MM.1S (cell line): ENCODE measurements at regions not wholly inside any gene's neighbourhood (a gene's known extent, or its start where the extent isn't known, plus 50 kb on each side); places are given as distances from the start of the nearest gene placed in this dataset.

Experiments
- DNase-seq: peaks from one replicate; pipeline ENCODE4 v3.0.0-alpha.2; 2015
- H2AFZ ChIP-seq: fragments of 300-600 bp; sonication (generic); 2 replicates; pipeline ENCODE4 v1.6.0; 2016; ENCODE audit warnings: antibody characterized with exemption, low read length
- H3F3A ChIP-seq: fragments of 300-600 bp; sonication (generic); 2 replicates; pipeline ENCODE4 v1.6.1; 2016; ENCODE audit warnings: mild to moderate bottlenecking, antibody characterized with exemption, low read length, moderate library complexity, mixed read lengths; ENCODE audit not compliant: insufficient read depth
- H3K27ac ChIP-seq: fragments of 300-600 bp; sonication (generic); 2 replicates; pipeline ENCODE4 v1.5.1; 2016; ENCODE audit warnings: mild to moderate bottlenecking, low read length
- H3K27me3 ChIP-seq: fragments of 300-600 bp; sonication (generic); replicated peaks from 2 replicates; pipeline ENCODE4 v1.6.0; 2016; ENCODE audit warnings: low read length; ENCODE audit not compliant: insufficient read depth
- H3K36me3 ChIP-seq: fragments of 300-600 bp; sonication (generic); replicated peaks from 2 replicates; pipeline ENCODE4 v1.6.1; 2016; ENCODE audit warnings: mild to moderate bottlenecking, low read length, mixed read lengths; ENCODE audit not compliant: insufficient read depth
- H3K4me1 ChIP-seq: fragments of 300-600 bp; sonication (generic); 2 replicates; pipeline ENCODE4 v1.6.1; 2016; ENCODE audit warnings: low read length, mixed read lengths
- H3K4me2 ChIP-seq: fragments of 300-600 bp; sonication (generic); 2 replicates; pipeline ENCODE4 v1.6.0; 2016; ENCODE audit warnings: low read depth, low read length
- H3K4me3 ChIP-seq: fragments of 300-600 bp; sonication (generic); 2 replicates; pipeline ENCODE4 v1.5.1; 2016; ENCODE audit warnings: low read length, mixed read lengths
- H3K79me2 ChIP-seq: fragments of 300-600 bp; sonication (generic); 2 replicates; pipeline ENCODE4 v1.6.1; 2016; ENCODE audit warnings: mixed run types, low read length, mixed read lengths
- H3K9ac ChIP-seq: fragments of 300-600 bp; sonication (generic); 2 replicates; pipeline ENCODE4 v1.6.1; 2016; ENCODE audit warnings: low read length, mixed read lengths
- H3K9me2 ChIP-seq: fragments of 300-600 bp; sonication (generic); replicated peaks from 2 replicates; pipeline ENCODE4 v1.6.1; 2016; ENCODE audit warnings: mild to moderate bottlenecking, low read length, mixed read lengths; ENCODE audit not compliant: insufficient read depth
- H3K9me3 ChIP-seq: fragments of 300-600 bp; sonication (generic); replicated peaks from 2 replicates; pipeline ENCODE4 v1.6.1; 2016; ENCODE audit warnings: mild to moderate bottlenecking, low read length, mixed read lengths; ENCODE audit not compliant: insufficient read depth
- H4K20me1 ChIP-seq: fragments of 300-600 bp; sonication (generic); 2 replicates; pipeline ENCODE4 v1.6.1; 2016; ENCODE audit warnings: mild to moderate bottlenecking, low read length, moderate library complexity, mixed read lengths; ENCODE audit not compliant: insufficient read depth
- EZH2 ChIP-seq: fragments of 300-600 bp; sonication (generic); optimal IDR thresholded peaks from 2 replicates; pipeline ENCODE3; 2017; ENCODE audit warnings: low read depth, mild to moderate bottlenecking, antibody characterized with exemption, low read length, mixed read lengths
- EZH2phosphoT487 ChIP-seq: fragments of 300-600 bp; sonication (generic); IDR thresholded peaks from 2 replicates; pipeline ENCODE4 v1.6.1; 2018; ENCODE audit warnings: antibody characterized with exemption, low read length
- TF ChIP-seq, protein P1 (sequence below): fragments of 300-600 bp; sonication (generic); IDR thresholded peaks from 2 replicates; pipeline ENCODE4 v1.5.1; 2016; ENCODE audit warnings: antibody characterized with exemption, low read length, mixed read lengths

DNA sequence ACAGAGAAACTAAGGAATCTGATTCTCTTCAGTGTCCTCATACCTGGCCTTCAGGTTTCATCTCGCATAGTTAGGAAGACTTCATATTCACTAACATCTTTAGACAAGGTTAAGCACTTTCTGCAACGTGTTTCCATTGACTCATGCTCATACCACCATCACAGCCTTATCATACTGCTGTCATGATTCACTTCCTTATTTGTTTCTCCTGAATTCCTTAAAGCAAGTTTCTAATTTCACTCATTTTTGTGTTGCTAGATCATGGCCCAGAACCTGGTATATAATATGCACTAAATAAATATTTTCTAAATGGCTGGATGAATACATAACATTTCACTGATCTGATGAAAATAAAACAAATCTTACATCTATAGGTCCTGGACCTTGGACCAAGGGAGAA is 472.9 kb downstream of the PRELID2 start:
- Histone ChIP-seq H3K27ac (no peak overlapping the region), H3K79me2 (no peaks in the 10 kb centered on the region), H4K20me1 (no peaks in the 10 kb centered on the region), H3K9ac (no peak overlapping the region), H3K27me3 (no peaks in the 10 kb centered on the region), H2AFZ (no peak overlapping the region), H3K9me2 (no peaks in the 10 kb centered on the region), H3F3A (no peaks in the 10 kb centered on the region), H3K9me3 (no peaks in the 10 kb centered on the region), H3K4me3 (no peak overlapping the region), H3K36me3 (no peaks in the 10 kb centered on the region), H3K4me1 (no peaks in the 10 kb centered on the region), H3K4me2 (no peak overlapping the region)
- TF ChIP-seq, protein P1, sequence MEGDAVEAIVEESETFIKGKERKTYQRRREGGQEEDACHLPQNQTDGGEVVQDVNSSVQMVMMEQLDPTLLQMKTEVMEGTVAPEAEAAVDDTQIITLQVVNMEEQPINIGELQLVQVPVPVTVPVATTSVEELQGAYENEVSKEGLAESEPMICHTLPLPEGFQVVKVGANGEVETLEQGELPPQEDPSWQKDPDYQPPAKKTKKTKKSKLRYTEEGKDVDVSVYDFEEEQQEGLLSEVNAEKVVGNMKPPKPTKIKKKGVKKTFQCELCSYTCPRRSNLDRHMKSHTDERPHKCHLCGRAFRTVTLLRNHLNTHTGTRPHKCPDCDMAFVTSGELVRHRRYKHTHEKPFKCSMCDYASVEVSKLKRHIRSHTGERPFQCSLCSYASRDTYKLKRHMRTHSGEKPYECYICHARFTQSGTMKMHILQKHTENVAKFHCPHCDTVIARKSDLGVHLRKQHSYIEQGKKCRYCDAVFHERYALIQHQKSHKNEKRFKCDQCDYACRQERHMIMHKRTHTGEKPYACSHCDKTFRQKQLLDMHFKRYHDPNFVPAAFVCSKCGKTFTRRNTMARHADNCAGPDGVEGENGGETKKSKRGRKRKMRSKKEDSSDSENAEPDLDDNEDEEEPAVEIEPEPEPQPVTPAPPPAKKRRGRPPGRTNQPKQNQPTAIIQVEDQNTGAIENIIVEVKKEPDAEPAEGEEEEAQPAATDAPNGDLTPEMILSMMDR = no peak
- TF ChIP-seq EZH2phosphoT487 (no peak), EZH2 (no peak)
- no peak for DNase-seq

DNA sequence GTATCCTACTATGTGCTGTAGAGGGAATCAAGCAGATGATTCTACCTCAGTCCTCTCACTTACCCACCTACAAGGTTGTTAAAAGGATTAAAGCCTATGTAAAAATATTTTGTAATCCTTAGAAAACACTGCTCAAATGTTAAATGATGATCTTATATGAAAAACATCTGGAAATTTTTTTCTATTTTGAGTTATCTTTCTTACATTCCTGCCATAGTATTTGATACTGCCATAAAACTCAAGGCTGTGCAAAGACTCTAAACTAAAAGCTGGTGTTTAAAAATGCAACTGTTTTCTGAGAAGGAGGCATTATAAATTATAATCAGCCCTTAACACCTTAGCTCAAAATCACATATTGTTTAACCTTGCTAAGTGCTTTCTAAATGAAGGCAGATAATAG is 474.2 kb downstream of the PRELID2 start:
- H3K4me1 ChIP-seq = no peaks in the 10 kb centered on the region
- no peaks in the 10 kb centered on the region for H3K79me2 ChIP-seq
- no peak overlapping the region for H3K27ac ChIP-seq
- no peaks in the 10 kb centered on the region for H3K9me3 ChIP-seq
- H2AFZ ChIP-seq = no peak overlapping the region
- H3K9ac ChIP-seq = no peak overlapping the region
- H3K36me3 ChIP-seq = no peaks in the 10 kb centered on the region
- TF ChIP-seq EZH2 (no peak), EZH2phosphoT487 (no peak)
- TF ChIP-seq, protein P1 = no peak
- H3K27me3 ChIP-seq = no peaks in the 10 kb centered on the region
- H3F3A ChIP-seq = no peaks in the 10 kb centered on the region
- H3K4me3 ChIP-seq = no peak overlapping the region
- no peak for DNase-seq
- H4K20me1 ChIP-seq = no peaks in the 10 kb centered on the region
- H3K9me2 ChIP-seq = no peaks in the 10 kb centered on the region
- no peak overlapping the region for H3K4me2 ChIP-seq

DNA sequence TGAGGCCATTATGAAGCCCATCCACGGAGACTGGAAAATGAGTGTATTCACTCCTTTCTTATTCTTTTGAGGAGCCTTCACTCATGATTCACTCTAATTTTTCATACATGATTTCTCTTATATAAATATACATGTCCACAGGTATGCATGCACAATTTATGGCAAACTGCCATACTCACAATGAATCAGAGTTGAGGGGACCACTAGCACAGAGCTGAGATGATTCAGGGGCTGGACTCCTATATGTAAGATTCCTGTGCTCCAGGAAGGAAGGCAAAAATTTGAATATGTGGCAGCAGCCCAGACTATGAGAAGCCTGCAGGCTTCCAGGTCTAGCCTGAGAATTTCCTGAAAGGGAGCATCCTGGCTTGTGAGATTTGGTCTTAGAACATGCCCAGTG is 484.6 kb downstream of the PRELID2 start:
- no peak for DNase-seq
- TF ChIP-seq EZH2phosphoT487 = no peak
- TF ChIP-seq, protein P1 = no peak
- no peak for TF ChIP-seq EZH2
- Histone ChIP-seq H3F3A (no peaks in the 10 kb centered on the region), H3K4me2 (no peak overlapping the region), H4K20me1 (no peaks in the 10 kb centered on the region), H3K9me3 (no peaks in the 10 kb centered on the region), H3K79me2 (no peaks in the 10 kb centered on the region), H3K27ac (no peak overlapping the region), H3K4me3 (no peak overlapping the region), H3K36me3 (no peaks in the 10 kb centered on the region), H3K9me2 (no peaks in the 10 kb centered on the region), H3K4me1 (no peaks in the 10 kb centered on the region), H3K9ac (no peak overlapping the region), H3K27me3 (no peaks in the 10 kb centered on the region), H2AFZ (no peak overlapping the region)
